Heart left ventricle (tissue), 13 donors: ENCODE measurements at regions not wholly inside any gene's neighbourhood (a gene's known extent, or its start where the extent isn't known, plus 50 kb on each side); places are given as distances from the start of the nearest gene placed in this dataset.

Experiments
- POLR2A ChIP-seq, 2 donors: fragments of 450-650 bp; IDR thresholded peaks; one replicate each; pipeline ENCODE4 v1.6.1; 2017; ENCODE audit warnings: antibody characterized with exemption in 2 of 2, mild to moderate bottlenecking in 2 of 2, moderate library complexity in 2 of 2
- TF ChIP-seq, protein P1 (sequence below), 12 donors: fragments of 200-600 bp; sonication (generic) in 4 of 12; IDR thresholded peaks; one replicate each; pipeline versions ENCODE4 v1.5.0 to v1.8.0; 2018 to 2022; ENCODE audit warnings: antibody characterized with exemption in 12 of 12, mild to moderate bottlenecking in 5 of 12
- donor health status: ischemic (EF 13 %, LVEDD 7.1; RV severe dilation, severe dysfunction).
- donor health status: DM: no; HTN: yes; CAD: no.
- donor health status: DM: no; HTN: no; CAD: no.
- donor health status: ischemic (EF 25% LVEDD 6.9; RV normal size, moderate dysfunction).
- donor health status: ischemic (EF 25% LVEDD 5.7; RV mildly dilated, moderate dysfunction).
- donor health status: ischemic (EF 35%, LVEDD 5.7; RV mildly dilated, moderate dysfunction).
- donor health status: nonischemic (EF 11% LVEDD 7.7; RV severe dilation, severe dysfunction).
- donor health status: DM: yes; HTN: yes; CAD: no.
- donor health status: PGD.
- donor health status: ischemic (EF 29% LVEDD 5.4; RV normal size, mild dysfunction).
- donor health status: nonischemic (EF 23%, LVEDD 6.1; RV moderate dilation, normal function).

DNA sequence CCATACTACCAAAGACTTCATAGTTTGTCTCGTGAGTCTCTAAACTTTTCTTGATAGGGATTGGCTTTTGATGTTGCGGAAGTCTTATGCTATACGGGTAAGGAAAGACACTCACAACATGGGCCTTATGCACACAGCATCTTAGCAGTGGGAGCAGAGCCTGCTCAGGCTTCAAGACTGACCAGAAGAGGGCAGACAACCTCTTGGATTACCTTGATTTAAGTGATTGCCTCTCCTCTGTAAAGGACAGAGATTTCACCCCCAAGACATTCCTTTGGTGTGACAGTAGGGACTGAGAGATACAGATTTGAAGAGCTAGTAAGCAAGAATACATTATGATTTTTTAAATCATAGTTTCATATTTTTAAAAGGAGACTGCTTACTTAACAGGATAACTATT is 71.0 kb upstream of the SAMD3 start:
- TF ChIP-seq, protein P1, sequence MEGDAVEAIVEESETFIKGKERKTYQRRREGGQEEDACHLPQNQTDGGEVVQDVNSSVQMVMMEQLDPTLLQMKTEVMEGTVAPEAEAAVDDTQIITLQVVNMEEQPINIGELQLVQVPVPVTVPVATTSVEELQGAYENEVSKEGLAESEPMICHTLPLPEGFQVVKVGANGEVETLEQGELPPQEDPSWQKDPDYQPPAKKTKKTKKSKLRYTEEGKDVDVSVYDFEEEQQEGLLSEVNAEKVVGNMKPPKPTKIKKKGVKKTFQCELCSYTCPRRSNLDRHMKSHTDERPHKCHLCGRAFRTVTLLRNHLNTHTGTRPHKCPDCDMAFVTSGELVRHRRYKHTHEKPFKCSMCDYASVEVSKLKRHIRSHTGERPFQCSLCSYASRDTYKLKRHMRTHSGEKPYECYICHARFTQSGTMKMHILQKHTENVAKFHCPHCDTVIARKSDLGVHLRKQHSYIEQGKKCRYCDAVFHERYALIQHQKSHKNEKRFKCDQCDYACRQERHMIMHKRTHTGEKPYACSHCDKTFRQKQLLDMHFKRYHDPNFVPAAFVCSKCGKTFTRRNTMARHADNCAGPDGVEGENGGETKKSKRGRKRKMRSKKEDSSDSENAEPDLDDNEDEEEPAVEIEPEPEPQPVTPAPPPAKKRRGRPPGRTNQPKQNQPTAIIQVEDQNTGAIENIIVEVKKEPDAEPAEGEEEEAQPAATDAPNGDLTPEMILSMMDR (IDR thresholded peaks at IDR 0.05) = peak in 5 of 12 donors; percentile 19 to 35 (median 26)
- no peak for TF ChIP-seq POLR2A (IDR thresholded peaks at IDR 0.05)
